ENCODE measurements at regions not wholly inside any gene's neighbourhood (a gene's known extent, or its start where the extent isn't known, plus 50 kb on each side); places are given as distances from the start of the nearest gene placed in this dataset.

DNA sequence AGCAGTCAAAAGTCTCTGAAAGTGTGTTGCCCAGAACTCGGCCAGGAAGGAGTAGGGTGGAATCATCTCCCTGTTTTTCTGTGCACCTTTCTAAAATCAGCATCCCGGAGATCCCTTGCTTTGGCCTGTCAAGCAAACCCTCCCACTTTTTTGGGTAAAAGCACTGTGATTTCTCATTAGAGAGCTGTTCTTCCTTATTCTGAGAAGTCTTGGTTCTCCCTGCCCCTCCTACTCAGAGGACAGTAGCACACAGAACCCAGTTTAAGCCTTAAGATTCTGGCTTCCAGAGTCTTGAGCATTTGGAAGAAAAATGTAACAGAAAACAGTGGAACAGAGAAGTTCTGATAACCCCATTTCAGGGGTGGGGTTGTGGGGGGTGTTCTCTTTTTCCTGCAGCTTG is 52.6 kb upstream of the KATNAL1 start:
- no peak for DNase-seq (ENCODE audit: low read depth)

DNA sequence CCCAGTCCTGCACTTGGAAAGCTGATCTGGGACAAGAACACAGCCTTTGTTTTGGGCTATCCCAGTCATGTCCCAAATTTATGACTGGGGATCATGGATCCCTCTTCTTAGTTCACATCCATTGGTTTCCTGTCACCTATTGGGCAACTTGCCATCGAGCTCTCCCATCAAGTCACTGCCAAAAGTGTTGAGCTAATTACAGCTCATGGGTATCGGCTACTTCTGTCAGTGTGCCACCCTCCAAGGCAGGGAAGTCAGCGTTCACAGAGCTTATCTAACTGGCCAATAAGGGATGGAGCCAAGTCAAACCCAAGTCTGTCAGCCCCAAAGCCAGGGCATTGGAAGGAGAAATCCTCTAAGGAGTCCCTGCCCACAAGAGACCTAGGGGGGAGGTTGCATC is 53.2 kb upstream of the KATNAL1 start:
- DNase-seq (ENCODE audit: low read depth): no peak

DNA sequence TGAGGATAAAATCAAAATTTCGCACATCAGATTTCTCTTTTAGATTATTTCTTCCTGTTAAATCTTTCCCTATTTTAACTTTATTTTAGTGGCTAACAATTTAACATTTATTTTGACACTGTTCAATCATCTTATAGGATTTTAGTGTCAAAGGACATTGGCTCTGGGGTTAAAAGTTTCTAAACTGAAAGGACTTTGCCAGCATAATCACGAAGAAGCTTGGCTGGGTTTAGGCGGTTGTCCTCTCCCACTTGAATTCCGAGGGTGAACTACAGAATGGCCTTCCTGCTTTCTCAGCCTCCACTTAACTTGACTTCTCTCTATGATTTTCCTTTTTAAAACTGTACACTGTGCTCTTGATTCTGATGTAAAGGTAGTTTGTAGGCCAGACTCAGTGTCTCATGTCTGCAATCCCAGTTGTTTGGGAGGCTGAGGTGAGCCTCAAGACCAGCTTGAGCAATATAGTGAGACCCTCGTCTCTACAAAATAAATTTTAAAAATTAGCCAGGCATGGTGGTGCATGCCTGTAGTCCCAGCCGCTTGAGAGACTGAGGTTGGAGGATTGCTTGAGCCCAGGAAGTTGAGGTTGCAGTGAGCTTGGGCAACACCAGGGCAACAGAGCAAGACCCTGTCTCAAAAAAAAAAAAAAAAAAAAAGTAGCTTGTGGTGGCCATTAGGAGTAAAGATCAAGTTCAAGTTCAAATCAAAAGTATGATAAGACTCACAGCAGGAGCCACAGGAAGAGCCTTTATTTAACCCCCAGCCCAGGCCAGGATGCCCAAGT is 54.8 kb upstream of the KATNAL1 start:
- no peak for DNase-seq (ENCODE audit: low read depth)

DNA sequence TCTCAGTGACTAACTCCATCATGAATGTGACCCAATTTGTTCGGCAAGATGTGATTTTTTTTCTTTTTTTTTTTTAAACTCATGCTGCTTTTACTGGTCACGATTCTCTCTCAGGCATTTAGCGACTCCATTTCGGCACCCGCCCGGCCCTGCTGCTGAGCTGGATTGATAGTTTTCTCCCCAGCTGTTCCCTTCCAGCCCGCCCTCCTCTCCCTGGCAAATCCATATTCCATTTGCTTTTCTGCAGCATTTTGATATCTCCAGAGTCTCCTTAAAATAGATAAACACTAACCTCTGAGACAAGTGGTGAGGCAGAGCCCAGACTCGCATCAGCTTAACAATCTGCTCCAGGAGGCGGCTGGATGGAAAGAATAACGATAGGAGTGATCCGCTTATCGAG is 55.5 kb upstream of the KATNAL1 start:
- no peak for DNase-seq (ENCODE audit: low read depth)

DNA sequence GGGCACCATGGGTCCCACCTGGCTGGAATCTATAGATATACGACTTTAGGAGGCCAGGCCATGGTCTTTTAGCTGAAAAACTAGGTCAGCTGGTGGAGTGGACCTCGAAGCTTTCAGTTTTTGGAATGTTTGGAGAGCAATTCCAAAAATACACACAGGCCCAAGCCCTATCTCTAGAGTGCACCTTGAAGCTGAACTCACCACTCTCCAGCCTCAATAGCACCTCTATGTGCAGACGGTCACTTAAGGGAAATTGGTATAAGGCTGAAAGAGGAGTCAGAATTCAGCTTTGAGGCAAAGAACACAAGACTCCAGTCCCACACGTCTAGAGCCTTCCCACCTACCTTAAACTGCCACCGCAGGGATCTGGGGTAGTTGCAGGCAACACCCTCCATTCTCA is 56.4 kb upstream of the KATNAL1 start:
- no peak for DNase-seq (ENCODE audit: low read depth)

DNA sequence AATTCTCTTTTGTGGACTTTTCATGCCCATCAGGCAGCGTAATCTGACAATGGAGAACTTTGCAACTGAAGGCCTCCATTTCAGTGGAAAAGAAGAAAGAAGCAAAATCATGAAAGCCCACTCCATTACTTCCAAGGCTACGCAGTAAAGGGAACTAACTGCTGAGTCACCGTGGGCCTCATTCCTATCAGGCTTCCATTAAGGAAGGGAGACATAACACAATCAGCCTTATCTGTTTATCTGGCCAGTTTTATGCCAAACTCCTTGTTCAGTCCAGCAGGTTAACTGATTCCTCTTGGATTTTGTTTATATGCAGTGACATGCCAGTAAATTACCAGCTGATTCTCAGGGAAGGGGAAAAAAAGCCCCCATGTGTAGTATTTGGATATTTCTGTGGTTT is 56.8 kb upstream of the KATNAL1 start:
- DNase-seq (ENCODE audit: low read depth): no peak

DNA sequence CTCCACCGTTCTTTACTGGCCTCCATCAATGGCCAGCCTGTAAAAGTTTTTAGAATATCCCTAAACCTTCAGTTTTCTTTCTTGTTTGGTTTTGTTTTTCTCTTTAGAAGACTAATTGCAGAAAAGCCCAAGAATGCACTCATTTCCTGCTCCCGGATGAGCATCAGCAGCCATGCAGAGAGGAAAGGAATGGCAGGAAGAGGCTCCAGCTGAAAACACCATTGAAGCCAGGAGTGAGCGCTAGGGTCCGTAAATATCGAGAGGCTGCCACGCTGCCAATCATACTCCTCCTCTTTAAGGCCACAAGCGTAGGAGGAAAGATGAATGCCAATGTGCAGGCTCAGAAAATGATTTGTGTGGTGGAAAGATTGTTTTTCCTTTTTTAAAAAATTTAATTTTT is 57.4 kb upstream of the UBE2L5 start:
- no peak for DNase-seq (ENCODE audit: low read depth)

DNA sequence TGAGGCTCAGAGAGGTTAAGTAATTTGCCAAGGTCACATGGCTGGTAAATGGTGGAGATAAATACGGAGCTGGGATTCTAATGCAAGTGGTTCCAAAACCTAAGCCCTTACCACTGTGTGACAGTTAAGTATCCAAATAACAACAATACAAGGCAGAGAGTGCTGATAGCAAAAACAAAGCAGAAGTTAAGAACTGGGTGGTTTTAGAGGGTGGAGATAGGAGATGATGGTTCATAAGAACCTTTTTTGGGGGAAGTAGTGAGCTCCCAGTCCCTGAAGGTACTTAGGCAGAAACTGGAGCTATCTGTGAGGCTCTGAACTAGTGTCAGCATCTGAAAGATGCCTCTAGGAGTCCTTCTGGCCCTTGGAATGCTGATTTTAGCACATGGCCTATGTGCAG is 56.2 kb upstream of the UBE2L5 start:
- DNase-seq (ENCODE audit: low read depth): no peak

DNA sequence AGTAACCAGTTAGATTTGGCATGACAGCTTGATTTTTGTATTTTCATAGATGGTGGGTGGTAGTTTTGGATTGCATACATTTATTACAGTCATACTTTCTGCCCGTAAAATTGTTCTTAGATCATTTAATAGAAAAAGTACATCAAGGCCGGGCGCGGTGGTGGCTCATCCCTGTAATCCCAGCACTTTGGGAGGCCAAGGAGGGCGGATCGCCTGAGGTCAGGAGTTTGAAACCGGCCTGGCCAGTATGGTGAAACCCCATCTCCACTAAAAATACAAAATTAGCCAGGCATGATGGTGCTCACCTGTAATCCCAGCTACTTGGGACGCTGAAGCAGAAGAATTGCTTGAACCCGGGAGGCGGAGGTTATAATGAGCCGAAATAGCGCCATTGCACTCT is 55.0 kb upstream of the UBE2L5 start:
- no peak for DNase-seq (ENCODE audit: low read depth)

DNA sequence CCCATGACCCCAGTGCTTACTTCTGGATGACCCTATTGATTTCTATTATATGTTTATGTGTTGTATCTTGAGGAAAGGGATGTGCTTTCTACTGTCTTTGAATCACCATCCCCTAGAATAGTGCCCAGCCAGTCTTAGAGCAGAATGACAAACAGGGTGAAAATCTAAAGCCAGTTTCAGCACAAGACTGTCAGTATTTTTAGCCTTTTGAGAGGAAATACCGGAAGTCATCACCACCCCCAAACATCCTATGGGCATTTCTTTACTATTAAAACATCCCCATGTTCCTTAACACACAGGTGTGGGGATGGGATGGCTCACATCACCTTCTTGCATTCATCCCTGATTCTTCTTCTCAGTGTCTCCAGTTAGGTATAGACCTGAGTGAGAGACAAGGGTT is 52.1 kb upstream of the UBE2L5 start:
- DNase-seq (ENCODE audit: low read depth): no peak

DNA sequence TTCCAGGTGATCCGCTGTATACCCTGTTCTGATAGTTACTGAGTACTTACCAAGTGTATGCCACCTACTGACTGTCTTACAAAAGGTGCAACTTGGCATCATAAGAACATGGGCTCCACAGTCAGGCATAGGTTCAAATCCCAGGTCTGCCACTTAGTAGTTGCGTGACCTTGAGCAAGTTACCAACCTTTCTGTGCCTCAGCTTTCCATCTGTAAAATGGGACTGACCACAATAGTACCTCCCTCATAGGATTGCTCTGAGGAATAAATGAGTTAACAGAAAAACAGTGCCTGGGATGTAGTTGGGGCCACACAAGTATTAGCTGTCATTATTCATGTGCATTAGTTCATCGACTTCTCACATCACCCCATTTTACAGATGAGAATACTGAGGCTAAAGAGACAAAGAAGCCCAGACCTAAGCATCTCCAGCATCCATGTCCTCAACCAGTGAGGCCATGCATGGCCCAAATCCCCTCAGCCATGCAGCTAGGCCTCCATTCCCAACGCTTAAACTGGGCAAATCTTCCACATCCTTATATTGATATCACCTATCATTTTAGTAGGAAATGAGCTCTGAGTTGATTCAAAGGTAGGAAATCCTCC is 51.3 kb upstream of the UBE2L5 start:
- DNase-seq (ENCODE audit: low read depth): no peak

DNA sequence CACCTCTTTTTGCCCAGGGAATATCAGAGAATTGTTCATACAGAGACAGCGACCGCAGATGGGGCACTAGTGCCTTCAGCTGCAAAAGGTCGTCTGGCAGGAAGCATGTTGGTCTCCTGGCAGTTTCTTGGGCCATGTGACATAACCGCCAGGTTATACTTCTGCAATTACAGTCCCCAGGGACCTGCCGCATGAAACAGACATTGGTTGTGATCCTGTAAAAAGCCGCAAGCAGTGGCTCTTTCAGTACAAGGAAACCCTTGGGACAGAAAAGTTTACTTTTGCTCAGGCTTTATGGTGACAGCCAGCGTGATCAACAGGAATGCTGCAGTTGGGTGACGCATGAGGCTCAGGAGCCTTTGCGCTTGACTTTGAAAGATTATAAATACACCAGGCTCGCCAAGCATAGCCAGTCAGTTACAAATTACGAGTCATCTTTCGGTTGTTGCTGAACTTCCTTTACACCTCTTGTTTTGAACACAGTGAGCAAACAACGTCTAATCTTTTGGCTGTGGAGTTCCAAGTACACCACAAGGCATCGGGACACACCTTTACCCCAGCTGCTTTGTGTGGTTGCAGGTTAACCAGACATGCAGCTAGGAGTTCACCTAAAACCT is 50.5 kb upstream of the UBE2L5 start:
- peak; percentile 66 for DNase-seq (ENCODE audit: low read depth)
